Upper lobe of left lung (tissue), 6 donors: ENCODE measurements at regions not wholly inside any gene's neighbourhood (a gene's known extent, or its start where the extent isn't known, plus 50 kb on each side); places are given as distances from the start of the nearest gene placed in this dataset.

Experiments used
- ATAC-seq, 2 donors: fragments of 200-7000 bp; cut with Tn5 transposase; one replicate each; pipeline ENCODE4 v1.9.1; 2022; ENCODE audit warnings: mild to moderate bottlenecking in 2 of 2, moderate library complexity in 2 of 2; ENCODE audit not compliant: low FRiP score in 2 of 2
- DNase-seq, 2 donors: peaks; one replicate each; pipeline ENCODE4 v3.0.0-alpha.2; 2019 to 2020
- H3K27ac ChIP-seq, 4 donors: fragments of 200-600 bp; sonication (generic); one replicate each; pipeline ENCODE4 v1.5.1; 2016 to 2019
- H3K27me3 ChIP-seq, 4 donors: fragments of 200-600 bp; sonication (generic); one replicate each; pipeline ENCODE4 v1.5.1; 2017 to 2019
- H3K36me3 ChIP-seq, 4 donors: fragments of 200-600 bp; sonication (generic); one replicate each; pipeline ENCODE4 v1.5.1; 2016 to 2019
- H3K4me1 ChIP-seq, 4 donors: fragments of 200-600 bp; sonication (generic); one replicate each; pipeline ENCODE4 v1.5.1; 2018 to 2019
- H3K4me3 ChIP-seq, 4 donors: fragments of 200-600 bp; sonication (generic); one replicate each; pipeline ENCODE4 v1.5.1; 2017 to 2019; ENCODE audit warnings: mild to moderate bottlenecking in 2 of 4, moderate library complexity in 1 of 4
- H3K9me3 ChIP-seq, 4 donors: fragments of 200-600 bp; sonication (generic); one replicate each; pipeline ENCODE4 v1.5.1; 2018 to 2019
- EP300 ChIP-seq, 4 donors: sonication (generic); formaldehyde crosslinking; IDR thresholded peaks; one replicate each; pipeline ENCODE4 v1.5.1; 2017; ENCODE audit warnings: antibody characterized with exemption in 4 of 4, control low read depth in 2 of 4
- POLR2A ChIP-seq, 4 donors: fragments of 450-650 bp; IDR thresholded peaks; one replicate each; pipeline ENCODE4 v1.5.1; 2016 to 2017; ENCODE audit warnings: antibody characterized with exemption in 4 of 4, mild to moderate bottlenecking in 2 of 4
- POLR2AphosphoS5 ChIP-seq, 2 donors: sonication (generic); formaldehyde crosslinking; IDR thresholded peaks; one replicate each; pipeline ENCODE4 v1.5.1; 2017; ENCODE audit warnings: antibody characterized with exemption in 2 of 2
- WGBS, 2 donors: methylation state at CpG; one replicate each; pipeline ENCODE4 v1.1.5; 2017 to 2018; 5-methylcytosine and 5-hydroxymethylcytosine counted together
- TF ChIP-seq, protein P1 (sequence below), 6 experiments: fragments of 450-650 bp in 4 of 6; fragments of 200-600 bp in 2 of 6; sonication (generic) in 2 of 6; IDR thresholded peaks; one replicate each; pipeline ENCODE4 v1.5.1; 2016 to 2019; ENCODE audit warnings: antibody characterized with exemption in 6 of 6
- donor health status: DM: no; HTN: no; CAD: no; lungs with moderate emphysema.
- donor health status: DM: no; HTN: yes; CAD: no; lungs with severe emphysema.

GRCh38 chr14:61968207-61968606 lies 206.0 kb downstream of the SNAPC1 start:
- no peak for DNase-seq
- Histone ChIP-seq H3K4me3 (no peak overlapping the region), H3K4me1 (no peaks in the 10 kb centered on the region), H3K9me3 (peaks cover 0 to 5% (median under 1%) of the 10 kb centered on the region in 4 donors), H3K27ac (no peak overlapping the region), H3K27me3 (no peaks in the 10 kb centered on the region), H3K36me3 (no peaks in the 10 kb centered on the region)
- TF ChIP-seq POLR2AphosphoS5 (IDR thresholded peaks at IDR 0.05) (no peak), EP300 (IDR thresholded peaks at IDR 0.05) (no peak), POLR2A (IDR thresholded peaks at IDR 0.05) (no peak)
- TF ChIP-seq, protein P1, sequence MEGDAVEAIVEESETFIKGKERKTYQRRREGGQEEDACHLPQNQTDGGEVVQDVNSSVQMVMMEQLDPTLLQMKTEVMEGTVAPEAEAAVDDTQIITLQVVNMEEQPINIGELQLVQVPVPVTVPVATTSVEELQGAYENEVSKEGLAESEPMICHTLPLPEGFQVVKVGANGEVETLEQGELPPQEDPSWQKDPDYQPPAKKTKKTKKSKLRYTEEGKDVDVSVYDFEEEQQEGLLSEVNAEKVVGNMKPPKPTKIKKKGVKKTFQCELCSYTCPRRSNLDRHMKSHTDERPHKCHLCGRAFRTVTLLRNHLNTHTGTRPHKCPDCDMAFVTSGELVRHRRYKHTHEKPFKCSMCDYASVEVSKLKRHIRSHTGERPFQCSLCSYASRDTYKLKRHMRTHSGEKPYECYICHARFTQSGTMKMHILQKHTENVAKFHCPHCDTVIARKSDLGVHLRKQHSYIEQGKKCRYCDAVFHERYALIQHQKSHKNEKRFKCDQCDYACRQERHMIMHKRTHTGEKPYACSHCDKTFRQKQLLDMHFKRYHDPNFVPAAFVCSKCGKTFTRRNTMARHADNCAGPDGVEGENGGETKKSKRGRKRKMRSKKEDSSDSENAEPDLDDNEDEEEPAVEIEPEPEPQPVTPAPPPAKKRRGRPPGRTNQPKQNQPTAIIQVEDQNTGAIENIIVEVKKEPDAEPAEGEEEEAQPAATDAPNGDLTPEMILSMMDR (IDR thresholded peaks at IDR 0.05): no peak
- no peak for ATAC-seq
- 94 to 98% methylated on average over 2 of the region's 2 CpGs for WGBS, 2 donors

GRCh38 chr14:61972711-61973110 lies 210.5 kb downstream of the SNAPC1 start:
- TF ChIP-seq, protein P1 (IDR thresholded peaks at IDR 0.05): no peak
- TF ChIP-seq POLR2A (IDR thresholded peaks at IDR 0.05) (no peak), EP300 (IDR thresholded peaks at IDR 0.05) (no peak), POLR2AphosphoS5 (IDR thresholded peaks at IDR 0.05) (no peak)
- H3K36me3 ChIP-seq: no peaks in the 10 kb centered on the region
- ATAC-seq: no peak
- 75 to 87% methylated on average over 3 of the region's 3 CpGs for WGBS, 2 donors
- no peaks in the 10 kb centered on the region for H3K4me1 ChIP-seq
- DNase-seq: no peak
- no peak overlapping the region for H3K4me3 ChIP-seq
- no peaks in the 10 kb centered on the region for H3K27me3 ChIP-seq
- H3K27ac ChIP-seq: no peak overlapping the region
- peaks cover 0 to 13% (median 3%) of the 10 kb centered on the region in 4 donors for H3K9me3 ChIP-seq

DNA sequence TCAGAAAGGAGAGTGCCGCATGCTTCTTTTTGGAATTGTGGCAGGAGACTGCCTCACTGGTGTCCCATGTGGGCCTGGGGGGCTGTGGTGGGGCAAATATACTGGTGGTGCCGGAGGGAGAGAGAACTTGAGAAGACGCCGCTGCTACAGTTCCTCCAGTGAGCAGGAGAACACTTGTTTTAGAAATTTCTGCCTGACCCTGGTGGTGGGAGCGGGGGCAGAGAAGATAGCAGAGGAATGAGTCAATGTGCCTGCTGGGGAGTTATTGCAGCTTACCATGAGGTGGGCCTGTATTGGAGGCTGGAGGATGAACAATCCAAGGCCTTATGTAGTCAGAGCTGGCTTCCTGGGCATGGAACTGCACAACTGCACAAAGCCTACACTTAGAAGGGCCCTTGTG lies 211.8 kb downstream of the SNAPC1 start:
- 85 to 87% methylated on average over 5 of the region's 5 CpGs for WGBS, 2 donors
- no peak overlapping the region for H3K4me3 ChIP-seq

GRCh38 chr14:61977217-61977616 lies 215.0 kb downstream of the SNAPC1 start:
- no peak for ATAC-seq

More for the DNA sequence above, 211.8 kb downstream of the SNAPC1 start:
- Histone ChIP-seq H3K36me3 (no peaks in the 10 kb centered on the region), H3K9me3 (peaks cover 0 to 13% (median 3%) of the 10 kb centered on the region in 4 donors), H3K27me3 (no peaks in the 10 kb centered on the region), H3K4me1 (no peaks in the 10 kb centered on the region), H3K27ac (no peak overlapping the region)
- TF ChIP-seq, protein P1 (IDR thresholded peaks at IDR 0.05): no peak
- TF ChIP-seq POLR2A (IDR thresholded peaks at IDR 0.05): no peak
- TF ChIP-seq EP300 (IDR thresholded peaks at IDR 0.05): no peak
- no peak for TF ChIP-seq POLR2AphosphoS5 (IDR thresholded peaks at IDR 0.05)
- DNase-seq (no peak), ATAC-seq (no peak)

DNA sequence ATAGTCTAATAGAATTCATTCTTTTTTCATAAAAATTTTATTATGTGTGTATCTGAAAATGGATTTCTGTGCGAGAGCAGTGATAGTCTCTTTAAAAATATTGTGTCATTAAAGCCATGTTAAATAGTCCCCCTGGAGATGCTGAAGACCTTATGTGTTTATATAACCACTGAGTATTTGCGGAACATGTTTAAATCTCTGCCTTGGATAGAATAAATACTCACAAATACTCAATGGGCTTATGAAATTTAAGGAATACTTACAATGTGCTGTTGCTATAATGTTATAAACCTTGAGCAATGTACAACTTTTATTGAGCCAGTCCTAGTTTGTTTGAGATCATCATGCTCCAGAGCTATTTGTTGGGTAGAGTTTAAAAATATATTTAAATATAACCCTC lies 226.0 kb downstream of the SNAPC1 start:
- no peak for TF ChIP-seq POLR2AphosphoS5 (IDR thresholded peaks at IDR 0.05)
- TF ChIP-seq POLR2A (IDR thresholded peaks at IDR 0.05): no peak
- no peak for TF ChIP-seq EP300 (IDR thresholded peaks at IDR 0.05)
- TF ChIP-seq, protein P1 (IDR thresholded peaks at IDR 0.05): no peak
- ATAC-seq: no peak
- H3K4me1 ChIP-seq: no peaks in the 10 kb centered on the region
- no peak overlapping the region for H3K27ac ChIP-seq
- no peaks in the 10 kb centered on the region for H3K27me3 ChIP-seq
- no peaks in the 10 kb centered on the region for H3K9me3 ChIP-seq
- WGBS, 2 donors: 80 to 93% methylated on average over 2 of the region's 2 CpGs
- no peaks in the 10 kb centered on the region for H3K36me3 ChIP-seq
- H3K4me3 ChIP-seq: no peak overlapping the region
- DNase-seq: no peak

More at GRCh38 chr14:61977217-61977616, 215.0 kb downstream of the SNAPC1 start:
- Histone ChIP-seq H3K4me1 (no peaks in the 10 kb centered on the region), H3K9me3 (peaks cover 0 to 13% (median 3%) of the 10 kb centered on the region in 4 donors), H3K36me3 (no peaks in the 10 kb centered on the region), H3K4me3 (no peak overlapping the region), H3K27me3 (no peaks in the 10 kb centered on the region), H3K27ac (no peak overlapping the region)
- no peak for DNase-seq
- TF ChIP-seq POLR2AphosphoS5 (IDR thresholded peaks at IDR 0.05) (no peak), EP300 (IDR thresholded peaks at IDR 0.05) (no peak), POLR2A (IDR thresholded peaks at IDR 0.05) (no peak)
- TF ChIP-seq, protein P1 (IDR thresholded peaks at IDR 0.05): no peak
